Upper lobe of left lung (tissue), 4 donors: ENCODE measurements at regions not wholly inside any gene's neighbourhood (a gene's known extent, or its start where the extent isn't known, plus 50 kb on each side); places are given as distances from the start of the nearest gene placed in this dataset.

Experiments used
- POLR2A ChIP-seq, 4 donors: fragments of 450-650 bp; IDR thresholded peaks; one replicate each; pipeline ENCODE4 v1.5.1; 2016 to 2017; ENCODE audit warnings: antibody characterized with exemption in 4 of 4, mild to moderate bottlenecking in 2 of 4
- TF ChIP-seq, protein P1 (sequence below), 6 experiments: fragments of 450-650 bp in 4 of 6; fragments of 200-600 bp in 2 of 6; sonication (generic) in 2 of 6; IDR thresholded peaks; one replicate each; pipeline ENCODE4 v1.5.1; 2016 to 2019; ENCODE audit warnings: antibody characterized with exemption in 6 of 6

DNA sequence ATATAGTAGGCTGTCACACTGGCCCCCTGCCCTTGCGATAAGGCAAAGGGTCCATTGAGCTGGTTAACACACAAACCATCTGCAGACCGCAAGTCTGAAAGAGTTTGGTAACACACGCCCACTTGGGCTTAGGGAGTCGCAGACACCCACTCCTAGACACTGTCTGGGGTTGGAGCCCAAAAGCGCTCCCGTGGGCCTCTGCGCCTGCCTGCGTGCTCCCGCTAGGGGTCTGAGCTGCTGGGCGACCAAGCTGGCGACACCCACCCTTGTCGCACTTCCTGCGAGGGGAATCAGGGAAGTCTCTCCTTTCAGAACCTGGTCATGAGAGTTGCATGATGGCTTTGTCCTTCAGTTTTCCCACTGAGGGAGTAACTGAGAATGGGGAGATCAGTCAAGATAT is 653.0 kb downstream of the HTR1B start:
- no peak for TF ChIP-seq POLR2A (IDR thresholded peaks at IDR 0.05)
- TF ChIP-seq, protein P1, sequence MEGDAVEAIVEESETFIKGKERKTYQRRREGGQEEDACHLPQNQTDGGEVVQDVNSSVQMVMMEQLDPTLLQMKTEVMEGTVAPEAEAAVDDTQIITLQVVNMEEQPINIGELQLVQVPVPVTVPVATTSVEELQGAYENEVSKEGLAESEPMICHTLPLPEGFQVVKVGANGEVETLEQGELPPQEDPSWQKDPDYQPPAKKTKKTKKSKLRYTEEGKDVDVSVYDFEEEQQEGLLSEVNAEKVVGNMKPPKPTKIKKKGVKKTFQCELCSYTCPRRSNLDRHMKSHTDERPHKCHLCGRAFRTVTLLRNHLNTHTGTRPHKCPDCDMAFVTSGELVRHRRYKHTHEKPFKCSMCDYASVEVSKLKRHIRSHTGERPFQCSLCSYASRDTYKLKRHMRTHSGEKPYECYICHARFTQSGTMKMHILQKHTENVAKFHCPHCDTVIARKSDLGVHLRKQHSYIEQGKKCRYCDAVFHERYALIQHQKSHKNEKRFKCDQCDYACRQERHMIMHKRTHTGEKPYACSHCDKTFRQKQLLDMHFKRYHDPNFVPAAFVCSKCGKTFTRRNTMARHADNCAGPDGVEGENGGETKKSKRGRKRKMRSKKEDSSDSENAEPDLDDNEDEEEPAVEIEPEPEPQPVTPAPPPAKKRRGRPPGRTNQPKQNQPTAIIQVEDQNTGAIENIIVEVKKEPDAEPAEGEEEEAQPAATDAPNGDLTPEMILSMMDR (IDR thresholded peaks at IDR 0.05), result no peak
